ENCODE measurements at regions not wholly inside any gene's neighbourhood (a gene's known extent, or its start where the extent isn't known, plus 50 kb on each side); places are given as distances from the start of the nearest gene placed in this dataset.
"Not testable (repeated sequence)": the region's sequence is repeated elsewhere in the genome, so short reads cannot be mapped to it uniquely, and the experiment has no call there.

DNA sequence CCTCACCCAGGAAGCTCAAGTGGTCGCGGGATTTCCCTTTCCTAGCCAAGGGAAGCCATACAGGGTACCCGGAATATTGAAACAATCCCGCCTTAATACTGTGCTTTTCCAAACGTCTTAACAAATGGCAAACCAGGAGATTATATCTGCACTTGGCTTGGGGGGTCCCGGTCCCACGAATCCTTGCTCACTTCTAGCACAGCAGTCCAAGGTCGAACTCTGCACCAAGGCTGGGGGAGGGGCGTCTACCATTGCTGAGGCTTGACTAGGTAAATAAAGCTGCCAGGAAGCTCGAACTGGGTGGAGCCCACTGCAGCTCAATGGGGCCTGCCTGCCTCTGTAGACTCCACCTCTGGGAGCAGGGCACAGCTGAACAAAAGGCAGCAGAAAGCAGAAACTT lies 1644.8 kb downstream of the PCDH9 start:
- DNase-seq = peak in 2 of 14 experiments; percentile 2 to 3
- no peak for ATAC-seq (ENCODE audit: poor library complexity)
- Mint-ChIP-seq H3K4me3 (no peak overlapping the region), H3K36me3 (ENCODE audit: low read depth) (no peaks in the 10 kb centered on the region), H3K27me3 (no peaks in the 10 kb centered on the region), H3K4me1 (ENCODE audit: low read depth) (no peaks in the 10 kb centered on the region), H3K9me3 (peaks cover 20% of the 10 kb centered on the region), H3K27ac (no peak overlapping the region)
- ChIA-PET CTCF (no interaction called here), POLR2A (no interaction called here)
- Histone ChIP-seq H3K27me3 (ENCODE audit: control insufficient read depth in 1 of 2, insufficient read depth in 2 of 2, low read length in 2 of 2) (no peaks in the 10 kb centered on the region), H3K36me3 (ENCODE audit: insufficient read depth, low read length) (no peaks in the 10 kb centered on the region), H3K27ac (ENCODE audit: low read depth in 1 of 2, low read length in 2 of 2) (no peak overlapping the region), H3K4me3 (ENCODE audit: low read length) (no peak overlapping the region), H3K9me3 (ENCODE audit: control insufficient read depth in 1 of 2, insufficient read depth in 1 of 2, low read length in 2 of 2) (peaks cover 0 to 9% of the 10 kb centered on the region in 2 experiments), H3K4me1 (ENCODE audit: insufficient read depth, low read length) (no peaks in the 10 kb centered on the region)
- TF ChIP-seq, protein P1, sequence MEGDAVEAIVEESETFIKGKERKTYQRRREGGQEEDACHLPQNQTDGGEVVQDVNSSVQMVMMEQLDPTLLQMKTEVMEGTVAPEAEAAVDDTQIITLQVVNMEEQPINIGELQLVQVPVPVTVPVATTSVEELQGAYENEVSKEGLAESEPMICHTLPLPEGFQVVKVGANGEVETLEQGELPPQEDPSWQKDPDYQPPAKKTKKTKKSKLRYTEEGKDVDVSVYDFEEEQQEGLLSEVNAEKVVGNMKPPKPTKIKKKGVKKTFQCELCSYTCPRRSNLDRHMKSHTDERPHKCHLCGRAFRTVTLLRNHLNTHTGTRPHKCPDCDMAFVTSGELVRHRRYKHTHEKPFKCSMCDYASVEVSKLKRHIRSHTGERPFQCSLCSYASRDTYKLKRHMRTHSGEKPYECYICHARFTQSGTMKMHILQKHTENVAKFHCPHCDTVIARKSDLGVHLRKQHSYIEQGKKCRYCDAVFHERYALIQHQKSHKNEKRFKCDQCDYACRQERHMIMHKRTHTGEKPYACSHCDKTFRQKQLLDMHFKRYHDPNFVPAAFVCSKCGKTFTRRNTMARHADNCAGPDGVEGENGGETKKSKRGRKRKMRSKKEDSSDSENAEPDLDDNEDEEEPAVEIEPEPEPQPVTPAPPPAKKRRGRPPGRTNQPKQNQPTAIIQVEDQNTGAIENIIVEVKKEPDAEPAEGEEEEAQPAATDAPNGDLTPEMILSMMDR (IDR thresholded peaks at IDR 0.05) = no peak
- intact Hi-C loops (cut with DNase I, micrococcal nuclease) = no loop called here

DNA sequence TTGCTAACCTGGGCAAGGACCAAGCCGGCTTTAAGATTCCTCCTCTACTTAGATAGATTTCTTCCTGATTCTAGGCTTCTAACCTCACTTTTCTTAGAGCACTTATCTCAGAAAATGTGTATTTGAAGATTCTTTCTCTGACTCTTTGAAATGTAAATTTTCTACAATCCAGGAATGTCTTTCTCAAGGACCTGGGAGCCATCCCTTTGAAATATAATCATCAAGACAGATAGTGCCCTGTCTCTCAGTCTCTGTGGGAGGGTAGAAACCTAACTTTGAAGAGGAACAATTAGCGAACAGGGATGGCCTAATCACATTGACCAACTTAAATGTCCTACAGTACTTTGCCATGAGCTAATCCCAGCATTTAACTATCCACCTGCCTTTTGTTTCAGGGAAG lies 1646.0 kb downstream of the PCDH9 start:
- ChIA-PET POLR2A (no interaction called here), CTCF (no interaction called here)
- Histone ChIP-seq H3K4me3 (ENCODE audit: low read length) (no peak overlapping the region), H3K9me3 (ENCODE audit: control insufficient read depth in 1 of 2, insufficient read depth in 1 of 2, low read length in 2 of 2) (peaks cover 0 to 9% of the 10 kb centered on the region in 2 experiments), H3K27me3 (ENCODE audit: control insufficient read depth in 1 of 2, insufficient read depth in 2 of 2, low read length in 2 of 2) (no peaks in the 10 kb centered on the region), H3K36me3 (ENCODE audit: insufficient read depth, low read length) (no peaks in the 10 kb centered on the region), H3K4me1 (ENCODE audit: insufficient read depth, low read length) (no peaks in the 10 kb centered on the region), H3K27ac (ENCODE audit: low read depth in 1 of 2, low read length in 2 of 2) (no peak overlapping the region)
- Mint-ChIP-seq H3K4me1 (ENCODE audit: low read depth) (no peaks in the 10 kb centered on the region), H3K27me3 (no peaks in the 10 kb centered on the region), H3K4me3 (no peak overlapping the region), H3K36me3 (ENCODE audit: low read depth) (no peaks in the 10 kb centered on the region), H3K27ac (no peak overlapping the region), H3K9me3 (peaks cover 13% of the 10 kb centered on the region)
- intact Hi-C loops (cut with DNase I, micrococcal nuclease) = no loop called here
- ATAC-seq (ENCODE audit: poor library complexity) (no peak), DNase-seq (no peak)
- TF ChIP-seq, protein P1 (IDR thresholded peaks at IDR 0.05) = no peak

DNA sequence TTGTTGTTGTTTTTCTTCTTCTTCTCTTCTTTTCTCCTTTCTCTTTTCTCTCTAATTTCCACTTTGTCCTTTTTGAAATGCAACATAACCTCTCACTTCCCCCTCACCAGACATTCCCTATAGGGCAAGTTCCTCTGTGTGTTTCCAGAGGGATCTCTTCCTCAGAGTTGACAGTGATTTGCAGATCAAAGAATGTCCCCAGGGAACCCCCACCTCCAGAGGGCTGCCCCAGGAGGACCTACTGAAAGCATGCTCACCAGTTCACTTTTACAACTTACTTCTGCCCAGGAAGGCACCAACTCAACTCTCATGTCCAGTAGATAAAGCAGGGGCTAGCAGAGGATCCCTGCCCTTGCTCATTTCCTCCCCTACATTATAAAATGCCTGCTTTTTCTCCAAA lies 1648.0 kb downstream of the PCDH9 start:
- intact Hi-C loops (cut with DNase I, micrococcal nuclease) = no loop called here
- TF ChIP-seq, protein P1 (IDR thresholded peaks at IDR 0.05) = no peak
- H3K4me3 ChIP-seq (ENCODE audit: low read length) = no peak overlapping the region
- ChIA-PET CTCF (no interaction called here), POLR2A (no interaction called here)
- no peaks in the 10 kb centered on the region for H3K27me3 Mint-ChIP-seq
- ATAC-seq (ENCODE audit: poor library complexity) (no peak), DNase-seq (no peak)
- H3K27me3 ChIP-seq (ENCODE audit: control insufficient read depth in 1 of 2, insufficient read depth in 2 of 2, low read length in 2 of 2) = no peaks in the 10 kb centered on the region
- no peak overlapping the region for H3K27ac ChIP-seq (ENCODE audit: low read depth in 1 of 2, low read length in 2 of 2)
- H3K4me1 Mint-ChIP-seq (ENCODE audit: low read depth) = no peaks in the 10 kb centered on the region
- no peak overlapping the region for H3K27ac Mint-ChIP-seq
- H3K36me3 ChIP-seq (ENCODE audit: insufficient read depth, low read length) = no peaks in the 10 kb centered on the region
- peaks cover 11% of the 10 kb centered on the region for H3K9me3 Mint-ChIP-seq
- peaks cover 0 to 9% of the 10 kb centered on the region in 2 experiments for H3K9me3 ChIP-seq (ENCODE audit: control insufficient read depth in 1 of 2, insufficient read depth in 1 of 2, low read length in 2 of 2)
- no peaks in the 10 kb centered on the region for H3K4me1 ChIP-seq (ENCODE audit: insufficient read depth, low read length)
- H3K36me3 Mint-ChIP-seq (ENCODE audit: low read depth) = no peaks in the 10 kb centered on the region
- H3K4me3 Mint-ChIP-seq = no peak overlapping the region

DNA sequence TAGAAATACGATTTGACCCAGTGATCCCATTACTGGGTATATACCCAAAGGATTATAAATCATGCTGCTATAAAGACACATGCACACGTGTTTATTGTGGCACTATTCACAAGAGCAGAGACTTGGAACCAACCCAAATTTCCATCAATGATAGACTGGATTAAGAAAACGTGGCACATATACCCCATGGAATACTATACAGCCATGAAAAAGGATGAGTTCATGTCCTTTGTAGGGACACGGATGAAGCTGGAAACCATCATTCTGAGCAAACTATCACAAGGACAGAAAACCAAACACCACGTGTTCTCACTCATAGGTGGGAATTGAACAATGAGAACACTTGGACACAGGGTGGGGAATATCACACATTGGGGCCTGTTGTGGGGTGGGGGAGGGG lies 1665.6 kb downstream of the PCDH9 start:
- DNase-seq; H3K4me1 Mint-ChIP-seq (ENCODE audit: low read depth); H3K27ac ChIP-seq (ENCODE audit: low read depth in 1 of 2, low read length in 2 of 2); H3K27ac Mint-ChIP-seq; H3K4me3 ChIP-seq (ENCODE audit: low read length); ATAC-seq (ENCODE audit: poor library complexity); H3K27me3 Mint-ChIP-seq; H3K4me3 Mint-ChIP-seq; POLR2A ChIA-PET; H3K36me3 Mint-ChIP-seq (ENCODE audit: low read depth); intact Hi-C loops (cut with DNase I, micrococcal nuclease); CTCF ChIA-PET; H3K27me3 ChIP-seq (ENCODE audit: control insufficient read depth in 1 of 2, insufficient read depth in 2 of 2, low read length in 2 of 2); H3K4me1 ChIP-seq (ENCODE audit: insufficient read depth, low read length); H3K36me3 ChIP-seq (ENCODE audit: insufficient read depth, low read length): not testable (repeated sequence)
- peaks cover 12% of the 10 kb centered on the region for H3K9me3 Mint-ChIP-seq
- H3K9me3 ChIP-seq (ENCODE audit: control insufficient read depth in 1 of 2, insufficient read depth in 1 of 2, low read length in 2 of 2) = peaks cover 1 to 11% of the 10 kb centered on the region in 2 experiments
